ENCODE measurements at regions not wholly inside any gene's neighbourhood (a gene's known extent, or its start where the extent isn't known, plus 50 kb on each side); places are given as distances from the start of the nearest gene placed in this dataset.

DNA sequence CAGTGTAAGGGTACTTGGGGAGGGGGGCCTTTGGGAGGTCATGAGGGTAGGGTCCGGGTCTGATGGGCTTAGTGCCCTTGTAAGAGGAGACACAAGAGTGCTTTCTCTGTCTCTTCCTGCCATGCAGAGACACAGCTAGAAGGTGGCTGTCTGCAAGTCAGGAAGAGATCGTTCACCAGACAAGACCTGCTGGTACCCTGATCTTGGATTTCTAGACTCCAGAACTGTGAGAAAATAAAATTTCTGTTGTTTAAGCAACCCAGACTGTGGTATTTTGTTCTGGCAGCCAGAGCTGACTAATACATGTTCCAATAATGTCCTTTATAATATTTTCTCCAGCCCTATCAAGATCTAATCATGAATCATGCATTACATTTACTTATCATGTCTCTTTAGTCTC, 130.0 kb upstream of the VEPH1 start:
- WGBS, 5 donors, result 32 to 76% (median 66%) methylated on average over 2 of the region's 2 CpGs
- intact Hi-C loops (cut with DNase I; ENCODE audit: low total_unique reads), result no loop called here
- Histone ChIP-seq H3K36me3 (no peaks in the 10 kb centered on the region), H3K27me3 (replicated peaks in 1 of 7) (peaks cover 0 to 40% (median 0%) of the 10 kb centered on the region in 7 donors), H3K4me3 (no peak overlapping the region), H3K4me1 (no peaks in the 10 kb centered on the region), H3K27ac (no peak overlapping the region), H3K9me3 (peaks cover 0 to 15% (median 9%) of the 10 kb centered on the region in 8 donors)
- DNase-seq, result no peak
- no peak for TF ChIP-seq POLR2A (IDR thresholded peaks at IDR 0.05)
- no peak for TF ChIP-seq POLR2AphosphoS5 (IDR thresholded peaks at IDR 0.05)
- TF ChIP-seq, protein P1, sequence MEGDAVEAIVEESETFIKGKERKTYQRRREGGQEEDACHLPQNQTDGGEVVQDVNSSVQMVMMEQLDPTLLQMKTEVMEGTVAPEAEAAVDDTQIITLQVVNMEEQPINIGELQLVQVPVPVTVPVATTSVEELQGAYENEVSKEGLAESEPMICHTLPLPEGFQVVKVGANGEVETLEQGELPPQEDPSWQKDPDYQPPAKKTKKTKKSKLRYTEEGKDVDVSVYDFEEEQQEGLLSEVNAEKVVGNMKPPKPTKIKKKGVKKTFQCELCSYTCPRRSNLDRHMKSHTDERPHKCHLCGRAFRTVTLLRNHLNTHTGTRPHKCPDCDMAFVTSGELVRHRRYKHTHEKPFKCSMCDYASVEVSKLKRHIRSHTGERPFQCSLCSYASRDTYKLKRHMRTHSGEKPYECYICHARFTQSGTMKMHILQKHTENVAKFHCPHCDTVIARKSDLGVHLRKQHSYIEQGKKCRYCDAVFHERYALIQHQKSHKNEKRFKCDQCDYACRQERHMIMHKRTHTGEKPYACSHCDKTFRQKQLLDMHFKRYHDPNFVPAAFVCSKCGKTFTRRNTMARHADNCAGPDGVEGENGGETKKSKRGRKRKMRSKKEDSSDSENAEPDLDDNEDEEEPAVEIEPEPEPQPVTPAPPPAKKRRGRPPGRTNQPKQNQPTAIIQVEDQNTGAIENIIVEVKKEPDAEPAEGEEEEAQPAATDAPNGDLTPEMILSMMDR (IDR thresholded peaks at IDR 0.05 in 8 of 11, conservative IDR thresholded peaks at IDR 0.05 in 3 of 11), result no peak

DNA sequence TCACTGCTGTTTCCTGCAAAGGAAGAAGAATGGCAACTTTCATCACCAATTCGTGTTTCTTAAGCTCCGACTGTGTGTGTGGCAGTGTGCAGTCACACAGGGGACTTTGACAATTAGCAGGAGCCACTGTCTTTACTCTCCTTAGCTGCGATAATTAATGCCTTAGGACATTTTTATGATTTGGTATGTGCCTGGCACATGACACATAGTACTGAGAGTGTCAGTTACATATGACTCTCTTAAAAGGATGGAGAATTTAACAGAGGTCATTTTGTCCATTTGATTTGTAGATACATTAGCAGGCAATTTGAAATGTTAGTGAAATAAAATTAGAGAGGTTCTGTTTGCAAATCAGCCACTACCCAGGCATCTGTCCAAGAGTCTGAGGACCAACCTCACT, 128.9 kb upstream of the VEPH1 start:
- intact Hi-C loops (cut with DNase I; ENCODE audit: low total_unique reads), result no loop called here
- no peak for DNase-seq
- WGBS, 5 donors, result 55 to 69% (median 61%) methylated on average over 3 of the region's 3 CpGs
- H3K27me3 ChIP-seq (replicated peaks in 1 of 7), result peaks cover 0 to 40% (median 0%) of the 10 kb centered on the region in 7 donors
- H3K36me3 ChIP-seq, result no peaks in the 10 kb centered on the region
- no peak overlapping the region for H3K4me3 ChIP-seq
- H3K27ac ChIP-seq, result no peak overlapping the region
- TF ChIP-seq, protein P1 (IDR thresholded peaks at IDR 0.05 in 8 of 11, conservative IDR thresholded peaks at IDR 0.05 in 3 of 11), result no peak
- TF ChIP-seq POLR2A (IDR thresholded peaks at IDR 0.05), result no peak
- TF ChIP-seq POLR2AphosphoS5 (IDR thresholded peaks at IDR 0.05), result no peak
- H3K4me1 ChIP-seq, result no peaks in the 10 kb centered on the region
- peaks cover 0 to 3% (median 0%) of the 10 kb centered on the region in 8 donors for H3K9me3 ChIP-seq

DNA sequence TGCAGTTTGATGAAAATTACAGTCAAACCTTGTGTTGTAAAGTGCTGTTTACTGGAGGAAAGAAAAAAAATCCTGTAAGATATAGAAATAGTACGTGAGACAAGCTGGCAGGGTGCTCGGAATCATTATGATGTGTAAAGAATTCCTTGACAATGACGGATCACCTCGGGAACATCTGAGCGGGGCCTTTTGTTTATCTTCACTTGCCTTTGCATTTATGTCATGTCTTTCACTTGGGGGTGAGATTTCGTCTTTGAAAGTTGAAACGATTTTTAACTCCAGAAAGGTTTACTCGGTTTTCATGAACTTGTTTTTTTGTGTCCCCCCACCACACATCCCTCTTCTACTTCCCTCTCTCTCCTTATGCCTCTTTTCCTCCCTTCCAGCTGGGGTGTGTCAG, 128.3 kb upstream of the VEPH1 start:
- intact Hi-C loops (cut with DNase I; ENCODE audit: low total_unique reads), result no loop called here
- DNase-seq, result no peak
- 38 to 68% (median 59%) methylated on average over 8 of the region's 8 CpGs for WGBS, 5 donors

DNA sequence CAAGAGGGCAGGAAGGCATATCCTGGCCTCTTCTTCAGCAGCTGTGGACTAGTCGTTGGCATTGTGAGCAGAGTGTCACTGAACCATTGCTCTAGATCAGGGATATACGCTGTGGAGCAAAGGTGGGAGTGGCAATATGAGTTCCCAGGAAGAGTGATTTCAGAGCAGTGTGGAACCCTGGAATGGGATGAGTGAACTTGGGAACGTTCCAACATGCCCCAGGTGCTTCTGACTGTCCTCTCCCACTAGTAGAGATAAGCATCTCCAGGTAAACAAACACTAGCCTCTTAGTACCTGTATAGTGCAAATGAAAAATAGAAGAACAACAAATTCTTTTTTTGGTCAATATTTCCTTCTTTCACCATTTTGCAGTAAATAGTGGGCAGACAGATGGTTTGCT, 123.6 kb upstream of the VEPH1 start:
- WGBS, 5 donors, result 49 to 75% (median 55%) methylated on average over 3 of the region's 3 CpGs
- intact Hi-C loops (cut with DNase I; ENCODE audit: low total_unique reads), result no loop called here
- no peak overlapping the region for H3K27ac ChIP-seq
- no peaks in the 10 kb centered on the region for H3K9me3 ChIP-seq
- DNase-seq, result no peak
- no peaks in the 10 kb centered on the region for H3K4me1 ChIP-seq
- TF ChIP-seq, protein P1 (IDR thresholded peaks at IDR 0.05 in 8 of 11, conservative IDR thresholded peaks at IDR 0.05 in 3 of 11), result no peak
- no peak for TF ChIP-seq POLR2A (IDR thresholded peaks at IDR 0.05)
- no peak for TF ChIP-seq POLR2AphosphoS5 (IDR thresholded peaks at IDR 0.05)
- no peaks in the 10 kb centered on the region for H3K36me3 ChIP-seq
- no peak overlapping the region for H3K4me3 ChIP-seq
- peaks cover 0 to 48% (median 4%) of the 10 kb centered on the region in 7 donors for H3K27me3 ChIP-seq (replicated peaks in 1 of 7)

More for the DNA sequence above, 128.3 kb upstream of the VEPH1 start:
- no peaks in the 10 kb centered on the region for H3K36me3 ChIP-seq
- no peaks in the 10 kb centered on the region for H3K4me1 ChIP-seq
- H3K27me3 ChIP-seq (replicated peaks in 1 of 7), result peaks cover 0 to 45% (median 0%) of the 10 kb centered on the region in 7 donors
- no peak overlapping the region for H3K4me3 ChIP-seq
- TF ChIP-seq POLR2A (IDR thresholded peaks at IDR 0.05) (no peak), POLR2AphosphoS5 (IDR thresholded peaks at IDR 0.05) (no peak)
- TF ChIP-seq, protein P1 (IDR thresholded peaks at IDR 0.05 in 8 of 11, conservative IDR thresholded peaks at IDR 0.05 in 3 of 11), result no peak
- no peak overlapping the region for H3K27ac ChIP-seq
- H3K9me3 ChIP-seq, result no peaks in the 10 kb centered on the region
